HG03460 (cell line): ENCODE measurements at regions not wholly inside any gene's neighbourhood (a gene's known extent, or its start where the extent isn't known, plus 50 kb on each side); places are given as distances from the start of the nearest gene placed in this dataset.
"Not testable (repeated sequence)": the region's sequence is repeated elsewhere in the genome, so short reads cannot be mapped to it uniquely, and the experiment has no call there.

Source experiments
- ATAC-seq: cut with Tn5 transposase; IDR thresholded peaks from one replicate; pipeline ENCODE4 v1.9.1; 2021; ENCODE audit not compliant: unreplicated experiment

GRCh38 chr4:183044924-183045640 lies 54.0 kb upstream of the WWC2 start:
- not testable (repeated sequence) for ATAC-seq

- no peak for ATAC-seq
Observed at GRCh38 chr4:183038436-183038835, 60.6 kb upstream of the WWC2 start.

GRCh38 chr4:183035726-183036415 lies 63.2 kb upstream of the WWC2 start:
- no peak for ATAC-seq

GRCh38 chr4:183035256-183035655 lies 63.8 kb upstream of the WWC2 start:
- ATAC-seq, result no peak

- ATAC-seq, result no peak
Observed at GRCh38 chr4:183030823-183031222, 68.2 kb upstream of the WWC2 start.

GRCh38 chr4:183030309-183030708 lies 68.7 kb upstream of the WWC2 start:
- no peak for ATAC-seq

GRCh38 chr4:183029365-183029764 lies 69.7 kb upstream of the WWC2 start:
- no peak for ATAC-seq

GRCh38 chr4:183026701-183027100 lies 72.4 kb upstream of the WWC2 start:
- ATAC-seq, result no peak

GRCh38 chr4:183022617-183023016 lies 76.4 kb upstream of the WWC2 start:
- ATAC-seq, result no peak

GRCh38 chr4:183017962-183018361 lies 81.1 kb upstream of the WWC2 start:
- ATAC-seq, result no peak

GRCh38 chr4:183014361-183015084 lies 84.5 kb upstream of the WWC2 start:
- no peak for ATAC-seq

GRCh38 chr4:183013730-183014002 lies 85.4 kb upstream of the WWC2 start:
- no peak for ATAC-seq

GRCh38 chr4:183012879-183013729 lies 86.0 kb upstream of the WWC2 start:
- ATAC-seq, result no peak

- no peak for ATAC-seq
Observed at GRCh38 chr4:183011213-183011907, 87.7 kb upstream of the WWC2 start.

GRCh38 chr4:183008492-183008891 lies 90.6 kb upstream of the WWC2 start:
- ATAC-seq, result no peak

- not testable (repeated sequence) for ATAC-seq
Observed at GRCh38 chr4:183004370-183004769, 87.2 kb upstream of the DCTD start.

GRCh38 chr4:182994171-182994570 lies 77.0 kb upstream of the DCTD start:
- no peak for ATAC-seq

GRCh38 chr4:182978152-182978827 lies 61.1 kb upstream of the DCTD start:
- peak; percentile 72 for ATAC-seq

- ATAC-seq, result peak; percentile 52
Observed at GRCh38 chr4:182975806-182976205, 58.6 kb upstream of the DCTD start.

GRCh38 chr4:182973941-182974340 lies 56.8 kb upstream of the DCTD start:
- ATAC-seq, result no peak
